ENCODE measurements at regions not wholly inside any gene's neighbourhood (a gene's known extent, or its start where the extent isn't known, plus 50 kb on each side); places are given as distances from the start of the nearest gene placed in this dataset.

DNA sequence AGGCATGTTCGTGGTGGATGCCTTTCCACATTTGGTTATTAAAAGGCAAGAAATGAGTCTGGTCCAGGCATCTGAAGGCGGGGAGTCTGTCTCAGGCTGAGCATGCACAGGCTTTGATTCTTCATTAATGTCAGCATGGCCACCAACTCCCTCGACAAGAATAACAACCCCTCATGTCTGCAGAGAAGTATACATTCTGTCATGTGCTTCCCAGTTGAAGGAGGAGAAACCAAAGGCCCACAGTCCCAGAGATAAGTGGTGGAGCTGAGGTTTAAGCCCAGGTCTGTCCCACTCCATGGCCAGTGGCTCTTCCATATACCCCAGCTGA is 61.6 kb upstream of the LAPTM5 start:
- DNase-seq (ENCODE audit: low read depth in 2 of 2): no peak

DNA sequence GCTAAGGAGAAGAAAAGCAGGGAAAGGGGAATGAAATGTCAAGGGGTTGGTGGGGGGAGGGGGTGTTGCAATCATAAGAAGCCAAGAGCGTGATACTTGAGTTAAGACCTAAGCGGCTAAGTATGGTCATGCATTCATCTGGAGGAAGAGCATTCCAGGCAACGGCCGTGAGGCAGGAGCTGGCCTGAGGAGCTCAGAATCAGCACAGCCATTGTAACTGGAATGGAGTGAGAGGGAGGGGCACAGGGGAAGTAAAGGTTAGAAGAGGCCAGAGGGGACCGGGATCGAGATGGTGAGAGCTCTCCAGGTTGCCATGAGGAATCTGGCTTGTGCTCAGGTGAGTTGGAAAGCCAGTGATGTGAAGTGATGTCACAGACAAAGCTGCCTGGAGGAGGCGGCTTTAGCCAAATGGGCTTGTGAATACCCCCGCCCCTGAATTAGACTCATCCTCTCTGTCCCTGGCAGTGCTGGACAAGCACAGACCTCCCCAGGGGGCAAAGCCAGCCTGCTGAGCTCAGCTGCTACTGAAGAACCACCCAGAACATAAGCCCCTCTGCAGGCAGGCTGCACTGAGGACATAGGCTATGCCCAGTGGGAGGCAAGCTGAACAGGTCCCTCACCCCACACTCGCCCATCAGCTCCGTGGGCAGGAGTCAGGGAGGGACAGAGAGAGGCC is 61.1 kb upstream of the LAPTM5 start:
- DNase-seq (ENCODE audit: low read depth in 2 of 2): no peak

DNA sequence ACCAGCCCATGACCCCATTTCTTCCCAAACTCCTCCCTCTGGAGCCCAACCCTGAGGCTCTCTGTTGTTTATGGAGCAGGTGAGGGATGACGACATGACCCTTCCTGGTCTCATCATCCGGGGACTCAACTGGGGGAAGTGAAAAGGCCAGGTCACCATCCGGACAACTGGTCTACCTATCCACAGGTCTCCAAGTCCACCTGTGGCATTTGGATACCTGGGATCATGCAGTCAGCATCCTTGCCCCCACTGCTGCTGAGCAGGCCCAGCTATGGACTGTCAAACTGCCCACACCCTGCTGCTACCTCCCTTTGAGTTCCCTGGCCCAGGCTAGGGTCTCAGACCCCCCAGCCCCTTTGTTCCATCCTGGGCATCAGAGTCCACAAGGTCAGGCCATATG is 60.0 kb upstream of the LAPTM5 start:
- no peak for DNase-seq (ENCODE audit: low read depth in 2 of 2)

DNA sequence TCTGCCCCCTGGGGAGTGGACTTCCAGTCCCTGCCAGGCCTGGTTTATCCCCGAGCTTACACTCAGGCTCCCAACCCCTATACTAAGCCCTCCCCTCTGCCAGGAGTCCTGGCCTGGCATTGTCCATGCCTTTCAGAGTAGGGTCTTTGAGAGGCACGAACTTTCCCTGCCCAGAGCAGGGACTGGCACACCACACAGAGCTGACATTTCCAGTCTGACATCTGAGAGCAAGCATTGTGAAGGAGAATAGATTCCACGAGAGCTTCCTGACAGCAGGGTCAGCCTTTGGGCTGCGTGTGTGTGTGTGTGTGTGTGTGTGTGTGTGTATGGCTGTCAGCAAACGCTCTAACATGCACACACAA is 59.5 kb upstream of the LAPTM5 start:
- DNase-seq (ENCODE audit: low read depth in 2 of 2): peak in 1 of 2 donors; percentile 31

DNA sequence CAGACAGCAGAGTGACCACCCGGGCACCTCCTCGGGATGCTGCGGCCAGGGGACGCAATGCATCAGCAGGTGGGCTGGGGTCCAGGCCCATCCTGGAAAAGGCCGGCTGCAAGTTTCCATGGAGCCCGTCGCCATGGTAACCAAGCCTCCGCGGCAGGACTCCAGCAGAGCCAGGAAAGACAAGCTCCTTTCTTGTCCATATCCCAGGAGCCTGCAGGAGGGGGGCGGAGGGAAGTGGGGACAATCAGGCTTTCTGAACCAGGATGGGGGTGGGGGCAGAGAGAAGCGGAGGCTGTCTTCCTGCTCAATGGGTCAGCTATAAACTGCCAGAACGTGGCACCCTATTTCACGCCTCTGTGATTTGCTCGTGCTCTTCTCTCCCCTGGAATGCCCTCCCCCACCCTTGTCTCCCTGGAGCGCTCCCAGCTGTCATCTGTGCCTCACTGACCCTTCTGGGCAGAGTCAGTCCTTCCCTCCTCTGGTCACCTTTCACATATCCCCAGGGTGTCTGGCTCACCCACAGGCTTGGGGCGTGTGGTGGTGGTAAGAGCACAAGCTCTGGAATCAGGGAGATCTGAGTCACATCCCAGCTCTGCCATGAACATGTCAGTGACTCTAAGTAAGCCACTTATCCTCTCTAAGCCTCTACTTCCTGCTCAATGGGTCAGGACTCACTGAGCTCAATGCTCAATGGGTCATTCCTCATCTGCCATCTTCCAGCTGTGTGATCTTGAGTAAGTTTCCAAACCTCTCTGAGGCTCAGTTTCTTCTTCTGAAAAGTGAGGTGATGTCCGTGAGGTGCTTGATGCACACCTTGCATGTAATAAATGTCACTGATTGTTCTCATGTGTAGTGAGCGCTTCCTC is 58.9 kb upstream of the LAPTM5 start:
- DNase-seq (ENCODE audit: low read depth in 2 of 2): peak; percentile 31 to 56

DNA sequence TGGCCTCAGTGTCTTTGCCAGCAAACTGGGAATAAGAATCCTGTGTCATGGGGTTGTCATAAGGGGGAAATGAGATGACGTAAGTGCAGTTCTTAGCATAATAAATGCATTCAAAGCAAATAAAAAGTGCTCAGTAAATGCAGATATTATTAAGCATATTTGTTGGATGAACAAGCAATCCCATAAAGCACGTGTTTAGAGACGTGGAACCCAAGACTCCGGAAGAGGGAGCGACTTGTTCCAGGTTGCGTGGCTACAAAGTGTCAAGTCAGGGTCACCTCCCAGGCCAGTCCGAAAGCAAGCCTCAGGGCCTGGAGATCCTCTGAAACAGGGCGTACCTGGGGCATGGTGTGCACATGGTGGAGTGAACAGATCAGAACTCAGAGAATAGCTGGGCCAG is 58.0 kb upstream of the LAPTM5 start:
- DNase-seq (ENCODE audit: low read depth in 2 of 2): no peak

DNA sequence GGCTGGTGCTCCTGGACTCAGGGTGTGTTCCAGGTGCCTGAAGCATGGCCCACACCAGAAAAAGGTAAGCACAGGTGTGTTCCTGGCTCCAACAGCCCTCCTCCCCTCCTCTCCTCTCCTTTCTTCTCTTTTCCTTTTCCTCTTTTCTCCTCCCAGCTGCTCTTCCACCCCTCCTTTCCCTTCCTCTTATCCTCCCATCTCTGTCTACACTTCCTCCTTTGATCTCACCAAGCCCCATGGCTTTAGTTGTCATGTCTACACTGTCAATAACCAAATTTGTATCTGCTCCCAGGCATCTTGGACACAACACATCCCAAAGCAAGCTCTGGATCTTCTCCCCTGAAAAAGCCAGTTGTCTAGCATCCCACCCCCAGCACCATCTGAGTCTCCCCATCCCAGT is 56.7 kb upstream of the LAPTM5 start:
- DNase-seq (ENCODE audit: low read depth in 2 of 2): no peak

DNA sequence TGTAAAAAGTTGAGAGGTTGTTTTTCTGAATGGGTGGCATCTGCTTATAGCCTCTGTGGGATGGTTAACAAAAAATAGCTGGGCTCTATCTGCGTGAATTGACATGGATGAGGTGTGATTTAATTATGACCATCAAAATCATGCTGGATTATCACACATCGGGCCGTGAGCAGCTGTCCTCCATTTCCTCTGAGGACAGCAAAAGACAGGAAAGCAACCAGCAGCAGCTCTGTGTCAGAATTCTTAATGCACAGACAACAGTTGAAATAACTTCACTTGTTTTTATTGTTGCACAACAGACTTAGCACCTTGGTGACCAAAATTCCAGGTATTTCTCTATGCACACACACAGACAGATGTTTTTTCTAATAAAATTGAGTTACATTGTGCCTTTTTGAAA is 54.5 kb upstream of the LAPTM5 start:
- no peak for DNase-seq (ENCODE audit: low read depth in 2 of 2)

DNA sequence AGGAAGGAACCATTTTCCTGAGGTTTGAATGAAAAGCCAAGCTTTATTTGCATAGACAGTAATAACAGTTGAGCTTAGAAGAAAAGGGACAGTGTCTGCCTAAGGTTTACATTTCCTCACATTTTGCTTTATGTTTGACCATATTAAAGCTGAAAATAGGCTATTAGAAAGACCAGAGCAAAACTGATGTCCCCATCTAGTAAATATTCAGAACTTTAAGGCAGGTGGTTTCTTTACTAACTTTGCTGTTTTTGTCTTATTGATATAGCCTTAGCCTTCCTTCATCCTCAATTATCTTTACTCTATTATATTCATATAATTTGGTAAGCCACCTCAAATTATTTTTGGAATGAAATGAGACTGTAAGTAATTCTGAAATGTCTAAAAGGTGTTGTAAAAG is 53.6 kb upstream of the LAPTM5 start:
- no peak for DNase-seq (ENCODE audit: low read depth in 2 of 2)

DNA sequence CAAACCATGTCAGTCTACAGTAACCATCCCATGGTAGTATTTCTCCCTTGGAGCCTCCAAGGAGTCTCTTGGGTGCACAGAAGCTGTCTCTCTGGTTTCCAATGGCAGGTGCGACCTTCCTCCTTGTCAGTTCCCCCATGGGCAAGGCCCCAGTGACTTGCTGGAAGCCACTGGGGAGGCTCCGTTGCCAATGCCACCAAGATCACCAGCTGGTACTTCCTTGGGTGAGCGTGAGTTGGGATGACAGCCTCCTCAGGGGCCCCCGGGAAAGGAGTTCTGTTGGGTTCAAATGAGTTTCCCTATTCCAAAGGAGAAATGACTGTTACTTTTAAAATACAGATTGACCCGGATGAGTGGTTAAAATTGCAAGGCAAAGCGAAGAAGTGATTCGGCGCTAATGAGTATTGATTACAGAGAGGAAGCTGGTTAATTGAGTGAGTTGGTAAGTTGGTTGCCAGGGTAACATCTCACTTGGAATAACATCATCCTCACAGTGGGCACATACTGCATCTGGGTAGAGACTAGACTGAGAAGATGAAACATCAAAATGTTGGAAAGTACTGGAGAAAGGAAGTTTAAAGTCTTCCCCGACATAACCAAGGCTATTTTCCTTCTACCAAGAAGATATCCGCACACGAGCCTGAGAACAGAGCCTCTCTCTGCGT is 53.0 kb upstream of the LAPTM5 start:
- DNase-seq (ENCODE audit: low read depth in 2 of 2): no peak

DNA sequence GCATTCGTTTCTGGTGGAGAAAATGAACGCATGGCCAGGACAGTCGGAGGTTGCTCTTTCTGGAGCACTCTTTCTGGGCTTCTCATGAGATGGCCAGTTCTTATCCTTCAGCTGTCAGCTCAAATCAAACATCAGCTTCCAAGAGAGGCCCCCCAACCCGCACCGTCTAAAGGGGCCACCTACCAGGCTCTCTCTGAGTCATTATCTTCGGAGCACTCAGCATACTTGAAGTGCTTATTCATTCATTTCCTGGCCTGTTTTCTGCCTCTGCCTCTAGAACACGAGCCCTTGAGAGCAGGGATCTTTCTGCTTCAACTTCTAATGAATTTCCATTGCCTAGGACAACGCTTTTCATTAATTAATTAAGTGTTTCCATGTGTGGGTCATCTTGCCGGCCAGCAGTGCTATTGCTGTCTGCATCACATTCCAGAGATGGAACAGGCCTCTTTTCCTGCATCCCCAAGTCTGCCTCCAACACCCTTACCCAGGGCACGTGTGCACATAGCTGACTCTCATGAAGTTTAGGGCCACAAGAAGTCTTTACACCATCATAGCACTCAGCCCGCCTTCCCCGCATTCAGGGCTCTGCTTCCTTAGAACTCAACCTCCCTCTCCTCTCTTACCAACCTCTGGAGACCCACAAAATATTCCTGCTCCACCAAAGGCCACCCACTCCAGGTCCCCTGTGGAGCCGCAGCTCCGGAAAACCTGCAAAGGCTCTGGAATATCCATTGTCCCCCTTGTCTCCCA is 52.1 kb upstream of the LAPTM5 start:
- DNase-seq (ENCODE audit: low read depth in 2 of 2): peak in 1 of 2 donors; percentile 71

DNA sequence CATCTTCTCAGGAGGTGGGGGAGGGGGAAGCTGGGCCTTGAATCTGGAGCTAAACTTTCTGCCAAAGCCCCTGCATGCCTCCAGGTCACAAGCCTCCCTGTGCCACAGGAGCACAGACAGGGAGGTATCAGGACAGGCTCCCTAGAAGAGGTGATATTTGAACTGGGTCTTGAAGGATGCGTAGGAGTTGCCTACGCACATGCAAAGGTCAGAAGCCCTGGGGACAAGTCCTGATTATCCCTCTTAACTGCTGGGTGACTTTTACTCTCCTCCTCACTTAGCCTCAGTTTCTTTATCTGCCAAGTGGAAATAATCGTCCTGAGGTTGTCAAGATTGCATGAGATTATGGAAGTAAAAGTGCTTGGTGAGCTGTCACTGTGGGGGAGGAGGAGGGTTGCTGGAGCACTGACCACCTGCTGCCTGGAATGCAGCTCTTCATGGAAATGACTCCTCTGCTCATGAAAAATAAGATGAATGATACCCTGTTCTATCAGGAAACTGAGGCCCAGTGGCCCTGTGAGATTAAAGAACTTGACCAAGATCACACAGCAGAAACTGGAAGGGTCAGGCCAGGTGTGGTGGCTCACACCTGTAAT is 50.6 kb upstream of the LAPTM5 start:
- no peak for DNase-seq (ENCODE audit: low read depth in 2 of 2)

DNA sequence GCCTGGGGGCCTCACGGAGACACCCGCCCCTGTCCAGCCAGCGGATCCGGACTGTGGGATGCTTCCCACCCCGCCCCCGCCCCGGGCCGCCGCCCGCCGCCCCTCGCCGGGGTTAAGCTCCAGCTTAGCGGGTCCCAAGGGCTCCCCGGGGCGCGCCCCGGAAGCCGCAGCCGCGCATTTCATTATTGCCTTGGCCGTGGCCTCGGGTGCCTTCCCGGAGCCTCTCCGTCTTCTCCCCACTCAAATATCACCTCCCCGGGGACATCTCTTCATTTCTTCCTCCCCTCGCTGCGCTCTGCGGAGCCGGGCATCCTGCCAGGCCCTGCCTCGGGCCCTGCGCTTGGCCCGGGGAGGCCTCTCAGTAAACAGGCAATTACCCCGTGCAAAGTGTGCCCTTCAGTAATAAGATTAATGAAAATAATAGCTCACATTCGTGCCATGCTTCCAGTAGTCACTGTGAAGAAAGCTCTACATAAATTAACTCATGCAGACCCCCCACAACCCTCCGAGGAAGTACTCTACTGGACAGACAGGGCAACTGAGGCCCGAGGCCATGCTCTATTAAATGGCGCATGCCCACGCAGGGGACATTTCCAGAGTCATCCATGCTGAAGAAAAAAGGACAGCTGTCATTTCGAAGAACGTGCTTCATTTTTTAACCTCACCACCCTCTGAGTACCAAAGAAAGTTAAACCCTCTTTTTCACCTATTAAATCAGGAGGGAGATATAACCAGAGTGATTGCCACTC is 49.9 kb upstream of the LAPTM5 start:
- DNase-seq (ENCODE audit: low read depth in 2 of 2): no peak

Data from lung microvascular endothelial cell (primary cell).